ENCODE measurements at regions not wholly inside any gene's neighbourhood (a gene's known extent, or its start where the extent isn't known, plus 50 kb on each side); places are given as distances from the start of the nearest gene placed in this dataset.

DNA sequence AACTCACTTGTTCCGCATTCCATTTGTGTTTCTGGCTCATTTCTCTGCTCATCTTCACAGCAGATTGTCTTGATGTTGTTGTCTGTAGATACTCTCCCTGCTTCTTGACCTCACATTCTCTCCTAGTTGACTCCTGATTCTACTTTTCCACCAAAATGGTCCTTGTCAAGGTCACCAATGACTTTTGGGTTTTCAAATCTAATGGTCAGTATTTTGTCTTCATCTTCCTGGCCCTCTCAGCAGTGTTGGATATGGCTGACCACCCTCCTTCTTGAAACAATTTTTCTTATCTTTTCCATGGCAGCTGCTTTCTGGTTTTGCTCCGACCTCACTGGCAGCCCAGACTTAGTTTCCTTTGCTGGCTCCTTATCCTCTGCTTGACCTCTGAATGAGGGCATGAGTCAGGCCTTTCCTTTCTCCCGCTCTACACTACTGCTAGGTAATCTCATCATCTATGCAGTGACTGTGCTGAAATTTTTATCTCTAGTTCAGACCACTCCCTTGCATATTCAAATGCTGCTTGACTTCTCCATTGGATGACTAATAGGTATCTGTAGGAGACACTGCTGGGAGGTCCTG, 386.6 kb upstream of the SPRED2 start:
- no peak for TF ChIP-seq POLR2AphosphoS5 (IDR thresholded peaks at IDR 0.05; ENCODE audit: low read depth)
- TF ChIP-seq GABPA (IDR thresholded peaks at IDR 0.05; ENCODE audit: low read depth): no peak
- TF ChIP-seq, protein P1, sequence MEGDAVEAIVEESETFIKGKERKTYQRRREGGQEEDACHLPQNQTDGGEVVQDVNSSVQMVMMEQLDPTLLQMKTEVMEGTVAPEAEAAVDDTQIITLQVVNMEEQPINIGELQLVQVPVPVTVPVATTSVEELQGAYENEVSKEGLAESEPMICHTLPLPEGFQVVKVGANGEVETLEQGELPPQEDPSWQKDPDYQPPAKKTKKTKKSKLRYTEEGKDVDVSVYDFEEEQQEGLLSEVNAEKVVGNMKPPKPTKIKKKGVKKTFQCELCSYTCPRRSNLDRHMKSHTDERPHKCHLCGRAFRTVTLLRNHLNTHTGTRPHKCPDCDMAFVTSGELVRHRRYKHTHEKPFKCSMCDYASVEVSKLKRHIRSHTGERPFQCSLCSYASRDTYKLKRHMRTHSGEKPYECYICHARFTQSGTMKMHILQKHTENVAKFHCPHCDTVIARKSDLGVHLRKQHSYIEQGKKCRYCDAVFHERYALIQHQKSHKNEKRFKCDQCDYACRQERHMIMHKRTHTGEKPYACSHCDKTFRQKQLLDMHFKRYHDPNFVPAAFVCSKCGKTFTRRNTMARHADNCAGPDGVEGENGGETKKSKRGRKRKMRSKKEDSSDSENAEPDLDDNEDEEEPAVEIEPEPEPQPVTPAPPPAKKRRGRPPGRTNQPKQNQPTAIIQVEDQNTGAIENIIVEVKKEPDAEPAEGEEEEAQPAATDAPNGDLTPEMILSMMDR (IDR thresholded peaks at IDR 0.05; ENCODE audit: insufficient read depth, low read length): no peak
- no peak for TF ChIP-seq SPI1 (IDR thresholded peaks at IDR 0.05; ENCODE audit: borderline replicate concordance, low read depth)
- TF ChIP-seq REST (IDR thresholded peaks at IDR 0.05; ENCODE audit: insufficient replicate concordance, low read depth): no peak
- Histone ChIP-seq H3K27ac (replicated peaks) (no peak overlapping the region), H3K4me3 (replicated peaks; ENCODE audit: insufficient read depth, low read length) (no peak overlapping the region), H3K27me3 (ENCODE audit: insufficient read depth, poor library complexity, severe bottlenecking) (no peaks in the 10 kb centered on the region)
- no peak for DNase-seq (ENCODE audit: low read depth in 1 of 2, low spot score in 1 of 2)

- Histone ChIP-seq H3K4me3 (replicated peaks; ENCODE audit: insufficient read depth, low read length) (no peak overlapping the region), H3K27ac (replicated peaks) (no peak overlapping the region), H3K27me3 (ENCODE audit: insufficient read depth, poor library complexity, severe bottlenecking) (no peaks in the 10 kb centered on the region)
- TF ChIP-seq, protein P1 (IDR thresholded peaks at IDR 0.05; ENCODE audit: insufficient read depth, low read length): no peak
- TF ChIP-seq POLR2AphosphoS5 (IDR thresholded peaks at IDR 0.05; ENCODE audit: low read depth) (no peak), SPI1 (IDR thresholded peaks at IDR 0.05; ENCODE audit: borderline replicate concordance, low read depth) (no peak), REST (IDR thresholded peaks at IDR 0.05; ENCODE audit: insufficient replicate concordance, low read depth) (no peak), GABPA (IDR thresholded peaks at IDR 0.05; ENCODE audit: low read depth) (no peak)
- DNase-seq (ENCODE audit: low read depth in 1 of 2, low spot score in 1 of 2): no peak
Observed at GRCh38 chr2:65813631-65814173, 381.3 kb upstream of the SPRED2 start.

GRCh38 chr2:65812887-65813286, 380.5 kb upstream of the SPRED2 start:
- no peak for TF ChIP-seq REST (IDR thresholded peaks at IDR 0.05; ENCODE audit: insufficient replicate concordance, low read depth)
- TF ChIP-seq GABPA (IDR thresholded peaks at IDR 0.05; ENCODE audit: low read depth): no peak
- TF ChIP-seq, protein P1 (IDR thresholded peaks at IDR 0.05; ENCODE audit: insufficient read depth, low read length): no peak
- TF ChIP-seq POLR2AphosphoS5 (IDR thresholded peaks at IDR 0.05; ENCODE audit: low read depth): no peak
- TF ChIP-seq SPI1 (IDR thresholded peaks at IDR 0.05; ENCODE audit: borderline replicate concordance, low read depth): no peak
- no peak overlapping the region for H3K27ac ChIP-seq (replicated peaks)
- no peak for DNase-seq (ENCODE audit: low read depth in 1 of 2, low spot score in 1 of 2)
- H3K4me3 ChIP-seq (replicated peaks; ENCODE audit: insufficient read depth, low read length): no peak overlapping the region
- H3K27me3 ChIP-seq (ENCODE audit: insufficient read depth, poor library complexity, severe bottlenecking): no peaks in the 10 kb centered on the region

All from HL-60 (cell line).